ENCODE measurements at regions not wholly inside any gene's neighbourhood (a gene's known extent, or its start where the extent isn't known, plus 50 kb on each side); places are given as distances from the start of the nearest gene placed in this dataset.

- TF ChIP-seq, protein P1, sequence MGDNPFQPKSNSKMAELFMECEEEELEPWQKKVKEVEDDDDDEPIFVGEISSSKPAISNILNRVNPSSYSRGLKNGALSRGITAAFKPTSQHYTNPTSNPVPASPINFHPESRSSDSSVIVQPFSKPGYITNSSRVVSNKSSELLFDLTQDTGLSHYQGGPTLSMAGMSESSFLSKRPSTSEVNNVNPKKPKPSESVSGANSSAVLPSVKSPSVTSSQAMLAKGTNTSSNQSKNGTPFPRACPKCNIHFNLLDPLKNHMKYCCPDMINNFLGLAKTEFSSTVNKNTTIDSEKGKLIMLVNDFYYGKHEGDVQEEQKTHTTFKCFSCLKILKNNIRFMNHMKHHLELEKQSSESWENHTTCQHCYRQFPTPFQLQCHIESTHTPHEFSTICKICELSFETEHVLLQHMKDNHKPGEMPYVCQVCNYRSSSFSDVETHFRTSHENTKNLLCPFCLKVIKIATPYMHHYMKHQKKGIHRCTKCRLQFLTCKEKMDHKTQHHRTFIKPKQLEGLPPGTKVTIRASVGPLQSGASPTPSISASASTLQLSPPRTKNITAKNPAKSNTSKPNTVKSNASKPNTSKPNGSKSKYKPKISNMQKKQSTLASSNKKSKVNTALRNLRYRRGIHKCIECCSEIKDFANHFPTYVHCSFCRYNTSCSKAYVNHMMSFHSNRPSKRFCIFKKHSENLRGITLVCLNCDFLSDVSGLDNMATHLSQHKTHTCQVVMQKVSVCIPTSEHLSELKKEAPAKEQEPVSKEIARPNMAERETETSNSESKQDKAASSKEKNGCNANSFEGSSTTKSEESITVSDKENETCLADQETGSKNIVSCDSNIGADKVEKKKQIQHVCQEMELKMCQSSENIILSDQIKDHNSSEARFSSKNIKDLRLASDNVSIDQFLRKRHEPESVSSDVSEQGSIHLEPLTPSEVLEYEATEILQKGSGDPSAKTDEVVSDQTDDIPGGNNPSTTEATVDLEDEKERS (tag by site-specific recombination; IDR thresholded peaks at IDR 0.05) = no peak
- TF ChIP-seq, protein P2, sequence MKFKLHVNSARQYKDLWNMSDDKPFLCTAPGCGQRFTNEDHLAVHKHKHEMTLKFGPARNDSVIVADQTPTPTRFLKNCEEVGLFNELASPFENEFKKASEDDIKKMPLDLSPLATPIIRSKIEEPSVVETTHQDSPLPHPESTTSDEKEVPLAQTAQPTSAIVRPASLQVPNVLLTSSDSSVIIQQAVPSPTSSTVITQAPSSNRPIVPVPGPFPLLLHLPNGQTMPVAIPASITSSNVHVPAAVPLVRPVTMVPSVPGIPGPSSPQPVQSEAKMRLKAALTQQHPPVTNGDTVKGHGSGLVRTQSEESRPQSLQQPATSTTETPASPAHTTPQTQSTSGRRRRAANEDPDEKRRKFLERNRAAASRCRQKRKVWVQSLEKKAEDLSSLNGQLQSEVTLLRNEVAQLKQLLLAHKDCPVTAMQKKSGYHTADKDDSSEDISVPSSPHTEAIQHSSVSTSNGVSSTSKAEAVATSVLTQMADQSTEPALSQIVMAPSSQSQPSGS (tag by site-specific recombination; IDR thresholded peaks at IDR 0.05; ENCODE audit: low read depth) = no peak
- TF ChIP-seq CTCF (tag by site-specific recombination; IDR thresholded peaks at IDR 0.05) = no peak
- TF ChIP-seq ZNF223 (tag by site-specific recombination; IDR thresholded peaks at IDR 0.05) = no peak
- TF ChIP-seq, protein P3, sequence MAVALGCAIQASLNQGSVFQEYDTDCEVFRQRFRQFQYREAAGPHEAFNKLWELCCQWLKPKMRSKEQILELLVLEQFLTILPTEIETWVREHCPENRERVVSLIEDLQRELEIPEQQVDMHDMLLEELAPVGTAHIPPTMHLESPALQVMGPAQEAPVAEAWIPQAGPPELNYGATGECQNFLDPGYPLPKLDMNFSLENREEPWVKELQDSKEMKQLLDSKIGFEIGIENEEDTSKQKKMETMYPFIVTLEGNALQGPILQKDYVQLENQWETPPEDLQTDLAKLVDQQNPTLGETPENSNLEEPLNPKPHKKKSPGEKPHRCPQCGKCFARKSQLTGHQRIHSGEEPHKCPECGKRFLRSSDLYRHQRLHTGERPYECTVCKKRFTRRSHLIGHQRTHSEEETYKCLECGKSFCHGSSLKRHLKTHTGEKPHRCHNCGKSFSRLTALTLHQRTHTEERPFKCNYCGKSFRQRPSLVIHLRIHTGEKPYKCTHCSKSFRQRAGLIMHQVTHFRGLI (tag by site-specific recombination; IDR thresholded peaks at IDR 0.05) = no peak
- TF ChIP-seq ZNF335 (tag by site-specific recombination; conservative IDR thresholded peaks at IDR 0.05) = no peak
- TF ChIP-seq ZBTB8A (tag by site-specific recombination; IDR thresholded peaks at IDR 0.05) = no peak
- TF ChIP-seq, protein P4, sequence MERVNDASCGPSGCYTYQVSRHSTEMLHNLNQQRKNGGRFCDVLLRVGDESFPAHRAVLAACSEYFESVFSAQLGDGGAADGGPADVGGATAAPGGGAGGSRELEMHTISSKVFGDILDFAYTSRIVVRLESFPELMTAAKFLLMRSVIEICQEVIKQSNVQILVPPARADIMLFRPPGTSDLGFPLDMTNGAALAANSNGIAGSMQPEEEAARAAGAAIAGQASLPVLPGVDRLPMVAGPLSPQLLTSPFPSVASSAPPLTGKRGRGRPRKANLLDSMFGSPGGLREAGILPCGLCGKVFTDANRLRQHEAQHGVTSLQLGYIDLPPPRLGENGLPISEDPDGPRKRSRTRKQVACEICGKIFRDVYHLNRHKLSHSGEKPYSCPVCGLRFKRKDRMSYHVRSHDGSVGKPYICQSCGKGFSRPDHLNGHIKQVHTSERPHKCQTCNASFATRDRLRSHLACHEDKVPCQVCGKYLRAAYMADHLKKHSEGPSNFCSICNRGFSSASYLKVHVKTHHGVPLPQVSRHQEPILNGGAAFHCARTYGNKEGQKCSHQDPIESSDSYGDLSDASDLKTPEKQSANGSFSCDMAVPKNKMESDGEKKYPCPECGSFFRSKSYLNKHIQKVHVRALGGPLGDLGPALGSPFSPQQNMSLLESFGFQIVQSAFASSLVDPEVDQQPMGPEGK (tag by site-specific recombination; IDR thresholded peaks at IDR 0.05) = no peak
- no peak for TF ChIP-seq ZNF138 (tag by site-specific recombination; IDR thresholded peaks at IDR 0.05; ENCODE audit: borderline replicate concordance)
- TF ChIP-seq, protein P5, sequence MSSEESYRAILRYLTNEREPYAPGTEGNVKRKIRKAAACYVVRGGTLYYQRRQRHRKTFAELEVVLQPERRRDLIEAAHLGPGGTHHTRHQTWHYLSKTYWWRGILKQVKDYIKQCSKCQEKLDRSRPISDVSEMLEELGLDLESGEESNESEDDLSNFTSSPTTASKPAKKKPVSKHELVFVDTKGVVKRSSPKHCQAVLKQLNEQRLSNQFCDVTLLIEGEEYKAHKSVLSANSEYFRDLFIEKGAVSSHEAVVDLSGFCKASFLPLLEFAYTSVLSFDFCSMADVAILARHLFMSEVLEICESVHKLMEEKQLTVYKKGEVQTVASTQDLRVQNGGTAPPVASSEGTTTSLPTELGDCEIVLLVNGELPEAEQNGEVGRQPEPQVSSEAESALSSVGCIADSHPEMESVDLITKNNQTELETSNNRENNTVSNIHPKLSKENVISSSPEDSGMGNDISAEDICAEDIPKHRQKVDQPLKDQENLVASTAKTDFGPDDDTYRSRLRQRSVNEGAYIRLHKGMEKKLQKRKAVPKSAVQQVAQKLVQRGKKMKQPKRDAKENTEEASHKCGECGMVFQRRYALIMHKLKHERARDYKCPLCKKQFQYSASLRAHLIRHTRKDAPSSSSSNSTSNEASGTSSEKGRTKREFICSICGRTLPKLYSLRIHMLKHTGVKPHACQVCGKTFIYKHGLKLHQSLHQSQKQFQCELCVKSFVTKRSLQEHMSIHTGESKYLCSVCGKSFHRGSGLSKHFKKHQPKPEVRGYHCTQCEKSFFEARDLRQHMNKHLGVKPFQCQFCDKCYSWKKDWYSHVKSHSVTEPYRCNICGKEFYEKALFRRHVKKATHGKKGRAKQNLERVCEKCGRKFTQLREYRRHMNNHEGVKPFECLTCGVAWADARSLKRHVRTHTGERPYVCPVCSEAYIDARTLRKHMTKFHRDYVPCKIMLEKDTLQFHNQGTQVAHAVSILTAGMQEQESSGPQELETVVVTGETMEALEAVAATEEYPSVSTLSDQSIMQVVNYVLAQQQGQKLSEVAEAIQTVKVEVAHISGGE (tag by site-specific recombination; conservative IDR thresholded peaks at IDR 0.05; ENCODE audit: low read depth) = no peak
- no peak for TF ChIP-seq MEIS1 (CRISPR knock-in tag; IDR thresholded peaks at IDR 0.05; ENCODE audit: borderline replicate concordance)
Observed at GRCh38 chr3:75983111-75983510, 197.8 kb upstream of the ZNF717 start.
